22Rv1 (cell line): ENCODE measurements at regions not wholly inside any gene's neighbourhood (a gene's known extent, or its start where the extent isn't known, plus 50 kb on each side); places are given as distances from the start of the nearest gene placed in this dataset.

Source experiments
- CTCF ChIP-seq: fragments of 450-650 bp; IDR thresholded peaks from 2 replicates; pipeline ENCODE4 v1.5.1; 2017; ENCODE audit warnings: mild to moderate bottlenecking
- ZFX ChIP-seq: fragments of 450-650 bp; IDR thresholded peaks from 2 replicates; pipeline ENCODE4 v1.6.1; 2017; ENCODE audit warnings: antibody characterized with exemption, borderline replicate concordance

- TF ChIP-seq CTCF, result no peak
- no peak for TF ChIP-seq ZFX
These were observed 290.3 kb upstream of the USP9Y start for GRCh38 chrY:12410696-12411095.
